ENCODE measurements at regions not wholly inside any gene's neighbourhood (a gene's known extent, or its start where the extent isn't known, plus 50 kb on each side); places are given as distances from the start of the nearest gene placed in this dataset.

- Histone ChIP-seq H3K9ac (ENCODE audit: low read length) (no peak overlapping the region), H2AFZ (ENCODE audit: low read depth, low read length) (no peak overlapping the region), H3K27ac (ENCODE audit: low read depth, low read length) (peak overlapping the region; percentile 21), H4K20me1 (ENCODE audit: insufficient read depth, low read length) (no peaks in the 10 kb centered on the region), H3K79me2 (ENCODE audit: insufficient read depth, low read length) (no peaks in the 10 kb centered on the region), H3K4me3 (ENCODE audit: insufficient read depth, low read depth, low read length) (no peak overlapping the region), H3K4me2 (ENCODE audit: low read length) (peak overlapping the region; percentile 28), H3K36me3 (ENCODE audit: insufficient read depth, low read length) (no peaks in the 10 kb centered on the region), H3K4me1 (ENCODE audit: insufficient read depth, low read length) (peaks cover 26% of the 10 kb centered on the region), H3K27me3 (ENCODE audit: insufficient read depth, low read length) (no peaks in the 10 kb centered on the region), H3K9me3 (ENCODE audit: insufficient read depth, low read depth, low read length) (no peaks in the 10 kb centered on the region)
- no peaks in the 10 kb centered on the region for H3K27me3 Mint-ChIP-seq (ENCODE audit: low read depth, unreplicated experiment)
- DNase-seq (ENCODE audit: low read depth) (peak; percentile 49), FAIRE-seq (peak; percentile 39)
- no peak overlapping the region for H3K4me3 Mint-ChIP-seq (ENCODE audit: unreplicated experiment)
- no peak for TF ChIP-seq CTCF (IDR thresholded peaks at IDR 0.05; ENCODE audit: insufficient read depth, low read depth, low read length)
- peaks cover 29% of the 10 kb centered on the region for H3K4me1 Mint-ChIP-seq (ENCODE audit: low read depth, unreplicated experiment)
- H3K36me3 Mint-ChIP-seq (ENCODE audit: low read depth, unreplicated experiment) = peaks cover 2% of the 10 kb centered on the region
- no peaks in the 10 kb centered on the region for H3K9me3 Mint-ChIP-seq (ENCODE audit: unreplicated experiment)
- H3K27ac Mint-ChIP-seq (ENCODE audit: unreplicated experiment) = peak overlapping the region; percentile 5
These were observed 100.4 kb upstream of the RND3 start for GRCh38 chr2:150587547-150588505.

GRCh38 chr2:150586858-150587257 is 99.4 kb upstream of the RND3 start:
- DNase-seq (ENCODE audit: low read depth) (peak; percentile 74), FAIRE-seq (peak; percentile 73)
- Mint-ChIP-seq H3K27me3 (ENCODE audit: low read depth, unreplicated experiment) (no peaks in the 10 kb centered on the region), H3K4me1 (ENCODE audit: low read depth, unreplicated experiment) (peaks cover 25% of the 10 kb centered on the region), H3K9me3 (ENCODE audit: unreplicated experiment) (no peaks in the 10 kb centered on the region), H3K4me3 (ENCODE audit: unreplicated experiment) (no peak overlapping the region), H3K36me3 (ENCODE audit: low read depth, unreplicated experiment) (no peaks in the 10 kb centered on the region), H3K27ac (ENCODE audit: unreplicated experiment) (peak overlapping the region; percentile 15)
- Histone ChIP-seq H3K27ac (ENCODE audit: low read depth, low read length) (peak overlapping the region; percentile 21), H3K9me3 (ENCODE audit: insufficient read depth, low read depth, low read length) (no peaks in the 10 kb centered on the region), H4K20me1 (ENCODE audit: insufficient read depth, low read length) (no peaks in the 10 kb centered on the region), H3K27me3 (ENCODE audit: insufficient read depth, low read length) (no peaks in the 10 kb centered on the region), H2AFZ (ENCODE audit: low read depth, low read length) (no peak overlapping the region), H3K4me2 (ENCODE audit: low read length) (no peak overlapping the region), H3K4me3 (ENCODE audit: insufficient read depth, low read depth, low read length) (no peak overlapping the region), H3K79me2 (ENCODE audit: insufficient read depth, low read length) (no peaks in the 10 kb centered on the region), H3K9ac (ENCODE audit: low read length) (no peak overlapping the region), H3K4me1 (ENCODE audit: insufficient read depth, low read length) (peaks cover 23% of the 10 kb centered on the region), H3K36me3 (ENCODE audit: insufficient read depth, low read length) (no peaks in the 10 kb centered on the region)
- TF ChIP-seq EZH2 (IDR thresholded peaks at IDR 0.05; ENCODE audit: insufficient read depth, low read length) = no peak
- no peak for TF ChIP-seq CTCF (IDR thresholded peaks at IDR 0.05; ENCODE audit: insufficient read depth, low read depth, low read length)

Data from astrocyte (in vitro differentiated cells and primary cell).